ENCODE measurements at regions not wholly inside any gene's neighbourhood (a gene's known extent, or its start where the extent isn't known, plus 50 kb on each side); places are given as distances from the start of the nearest gene placed in this dataset.

DNA sequence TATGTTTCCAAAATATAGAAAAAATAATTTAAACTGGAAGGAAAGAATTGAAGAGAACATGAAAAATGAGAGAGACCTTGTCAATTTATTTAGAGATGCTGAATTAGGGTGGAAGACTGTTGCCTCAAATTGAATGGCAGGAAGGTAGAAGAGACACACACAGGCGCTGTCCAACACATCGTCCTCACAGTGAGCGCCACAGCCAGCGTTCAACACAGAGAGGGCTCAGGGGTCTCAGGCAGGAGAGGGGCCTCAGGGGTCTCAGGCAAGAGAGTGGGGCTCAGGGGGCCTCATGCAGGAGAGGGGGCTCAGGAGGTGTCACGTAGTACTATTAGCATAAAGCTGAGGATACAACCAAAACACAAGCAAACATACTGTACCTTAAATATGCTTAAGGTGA is 65.7 kb downstream of the TMEM18 start:
- Histone ChIP-seq H3K9me3 (no peaks in the 10 kb centered on the region), H3K4me1 (no peaks in the 10 kb centered on the region), H3K36me3 (no peaks in the 10 kb centered on the region), H3K27me3 (no peaks in the 10 kb centered on the region), H3K27ac (no peak overlapping the region), H3K4me3 (no peak overlapping the region)
- TF ChIP-seq, protein P1, sequence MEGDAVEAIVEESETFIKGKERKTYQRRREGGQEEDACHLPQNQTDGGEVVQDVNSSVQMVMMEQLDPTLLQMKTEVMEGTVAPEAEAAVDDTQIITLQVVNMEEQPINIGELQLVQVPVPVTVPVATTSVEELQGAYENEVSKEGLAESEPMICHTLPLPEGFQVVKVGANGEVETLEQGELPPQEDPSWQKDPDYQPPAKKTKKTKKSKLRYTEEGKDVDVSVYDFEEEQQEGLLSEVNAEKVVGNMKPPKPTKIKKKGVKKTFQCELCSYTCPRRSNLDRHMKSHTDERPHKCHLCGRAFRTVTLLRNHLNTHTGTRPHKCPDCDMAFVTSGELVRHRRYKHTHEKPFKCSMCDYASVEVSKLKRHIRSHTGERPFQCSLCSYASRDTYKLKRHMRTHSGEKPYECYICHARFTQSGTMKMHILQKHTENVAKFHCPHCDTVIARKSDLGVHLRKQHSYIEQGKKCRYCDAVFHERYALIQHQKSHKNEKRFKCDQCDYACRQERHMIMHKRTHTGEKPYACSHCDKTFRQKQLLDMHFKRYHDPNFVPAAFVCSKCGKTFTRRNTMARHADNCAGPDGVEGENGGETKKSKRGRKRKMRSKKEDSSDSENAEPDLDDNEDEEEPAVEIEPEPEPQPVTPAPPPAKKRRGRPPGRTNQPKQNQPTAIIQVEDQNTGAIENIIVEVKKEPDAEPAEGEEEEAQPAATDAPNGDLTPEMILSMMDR (IDR thresholded peaks at IDR 0.05): no peak
- no peak for TF ChIP-seq POLR2A (IDR thresholded peaks at IDR 0.05)
- intact Hi-C loops (cut with DNase I; ENCODE audit: low total_unique reads): no loop called here
- no peak for DNase-seq

DNA sequence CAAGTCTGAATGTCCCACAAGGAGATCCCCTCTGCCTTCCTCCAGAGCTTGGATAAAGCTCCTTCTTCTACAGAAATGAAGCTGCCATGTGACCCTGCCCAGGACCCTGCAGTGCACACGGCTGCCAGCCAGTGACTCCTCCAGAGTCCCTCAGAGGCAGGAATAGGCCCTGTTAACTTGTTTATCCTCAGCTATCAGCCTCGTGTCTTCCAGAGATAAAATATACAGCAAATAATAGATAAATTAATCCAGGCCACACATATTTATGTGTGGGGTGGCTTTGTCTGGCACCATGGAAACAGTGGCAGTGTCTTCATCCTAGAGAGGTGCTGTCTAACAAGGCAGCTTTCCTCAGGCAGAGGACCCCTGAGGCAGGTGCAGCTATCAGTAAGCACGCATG is 66.7 kb downstream of the TMEM18 start:
- intact Hi-C loops (cut with DNase I; ENCODE audit: low total_unique reads): no loop called here
- no peaks in the 10 kb centered on the region for H3K9me3 ChIP-seq
- H3K4me3 ChIP-seq: no peak overlapping the region
- no peaks in the 10 kb centered on the region for H3K4me1 ChIP-seq
- no peaks in the 10 kb centered on the region for H3K27me3 ChIP-seq
- TF ChIP-seq, protein P1 (IDR thresholded peaks at IDR 0.05): no peak
- no peak for TF ChIP-seq POLR2A (IDR thresholded peaks at IDR 0.05)
- H3K27ac ChIP-seq: no peak overlapping the region
- H3K36me3 ChIP-seq: no peaks in the 10 kb centered on the region
- no peak for DNase-seq

DNA sequence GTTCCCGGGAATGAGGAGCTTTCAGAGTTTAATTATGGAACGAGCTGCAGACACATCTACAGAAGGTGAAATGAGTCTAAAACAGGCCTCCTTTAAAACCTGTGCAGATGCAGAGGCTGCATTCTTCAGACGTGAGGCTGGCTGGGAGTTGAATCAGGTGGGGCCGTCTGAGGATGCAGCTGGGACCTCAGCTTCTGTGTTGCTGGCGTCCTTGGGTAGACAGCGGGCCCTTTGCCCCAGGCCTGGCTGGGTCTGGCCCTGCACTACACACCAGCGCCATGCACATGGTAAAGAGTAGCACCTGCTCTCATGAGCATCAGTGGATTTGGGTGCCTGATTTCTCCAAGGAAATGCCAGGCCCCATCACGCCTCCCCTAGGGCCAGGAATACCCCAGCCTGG is 67.3 kb downstream of the TMEM18 start:
- TF ChIP-seq POLR2A (IDR thresholded peaks at IDR 0.05): no peak
- TF ChIP-seq, protein P1 (IDR thresholded peaks at IDR 0.05): no peak
- Histone ChIP-seq H3K4me3 (no peak overlapping the region), H3K4me1 (no peaks in the 10 kb centered on the region), H3K27me3 (no peaks in the 10 kb centered on the region), H3K36me3 (no peaks in the 10 kb centered on the region), H3K9me3 (no peaks in the 10 kb centered on the region), H3K27ac (no peak overlapping the region)
- no peak for DNase-seq
- intact Hi-C loops (cut with DNase I; ENCODE audit: low total_unique reads): no loop called here

DNA sequence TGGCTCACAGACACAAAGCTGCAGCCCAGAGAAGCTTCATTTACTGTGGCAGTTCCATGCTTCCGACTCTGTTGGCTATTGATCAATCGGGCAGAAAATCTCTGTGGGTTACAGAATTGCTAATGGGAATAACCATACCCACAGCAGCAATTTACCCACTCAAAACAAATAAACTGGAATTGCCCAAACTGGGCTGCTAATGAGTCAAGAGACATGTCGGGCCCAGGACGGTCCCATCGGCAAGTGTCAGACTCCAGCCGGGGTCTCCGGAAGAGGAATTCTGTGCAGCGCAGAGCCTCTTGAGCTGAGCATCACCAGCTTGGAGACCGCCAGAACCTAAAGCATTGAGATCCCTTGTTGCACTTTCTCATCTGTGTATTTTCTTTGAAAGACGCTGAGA is 67.8 kb downstream of the TMEM18 start:
- DNase-seq: no peak
- intact Hi-C loops (cut with DNase I; ENCODE audit: low total_unique reads): no loop called here
- no peak overlapping the region for H3K27ac ChIP-seq
- H3K4me3 ChIP-seq: no peak overlapping the region
- no peaks in the 10 kb centered on the region for H3K27me3 ChIP-seq
- H3K9me3 ChIP-seq: no peaks in the 10 kb centered on the region
- H3K4me1 ChIP-seq: no peaks in the 10 kb centered on the region
- TF ChIP-seq, protein P1 (IDR thresholded peaks at IDR 0.05): no peak
- no peak for TF ChIP-seq POLR2A (IDR thresholded peaks at IDR 0.05)
- no peaks in the 10 kb centered on the region for H3K36me3 ChIP-seq

DNA sequence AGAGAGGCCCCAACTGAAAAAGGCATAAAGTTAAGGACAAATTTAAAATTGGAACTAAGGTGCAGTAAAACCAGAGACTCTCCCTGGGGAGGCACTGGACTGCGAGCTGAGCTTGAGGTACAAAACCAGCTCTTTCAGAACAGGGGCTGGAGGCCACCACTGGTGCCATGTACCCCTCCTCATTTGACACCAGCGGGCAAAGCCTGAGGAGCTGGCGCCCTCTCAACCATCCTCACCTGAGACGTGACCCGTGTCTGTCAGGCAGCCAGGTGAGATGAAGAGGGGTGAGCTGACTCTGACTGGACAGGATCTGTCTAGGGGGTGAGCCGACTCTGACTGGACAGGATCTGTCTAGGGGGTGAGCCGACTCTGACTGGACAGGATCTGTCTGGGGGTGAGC is 68.5 kb downstream of the TMEM18 start:
- no peaks in the 10 kb centered on the region for H3K27me3 ChIP-seq
- no peak overlapping the region for H3K27ac ChIP-seq
- H3K36me3 ChIP-seq: no peaks in the 10 kb centered on the region
- TF ChIP-seq POLR2A (IDR thresholded peaks at IDR 0.05): no peak
- TF ChIP-seq, protein P1 (IDR thresholded peaks at IDR 0.05): no peak
- no peaks in the 10 kb centered on the region for H3K4me1 ChIP-seq
- no peak overlapping the region for H3K4me3 ChIP-seq
- no peak for DNase-seq
- no peaks in the 10 kb centered on the region for H3K9me3 ChIP-seq
- intact Hi-C loops (cut with DNase I; ENCODE audit: low total_unique reads): no loop called here
